ENCODE measurements at regions not wholly inside any gene's neighbourhood (a gene's known extent, or its start where the extent isn't known, plus 50 kb on each side); places are given as distances from the start of the nearest gene placed in this dataset.
"Not testable (repeated sequence)": the region's sequence is repeated elsewhere in the genome, so short reads cannot be mapped to it uniquely, and the experiment has no call there.

GRCh38 chr22:22374163-22374562, 129.6 kb downstream of the VPREB1 start:
- DNase-seq = no peak

GRCh38 chr22:22374579-22374978, 130.0 kb downstream of the VPREB1 start:
- DNase-seq = no peak

- DNase-seq = no peak
Observed at GRCh38 chr22:22375576-22376351, 131.2 kb downstream of the VPREB1 start.

- no peak for DNase-seq
Observed at GRCh38 chr22:22376352-22376706, 131.7 kb downstream of the VPREB1 start.

- DNase-seq = not testable (repeated sequence)
Observed at GRCh38 chr22:22376884-22377283, 131.7 kb downstream of the ZNF280B start.

GRCh38 chr22:22377335-22377734, 131.2 kb downstream of the ZNF280B start:
- DNase-seq = no peak

- DNase-seq = no peak
Observed at GRCh38 chr22:22378446-22379415, 129.8 kb downstream of the ZNF280B start.

GRCh38 chr22:22380098-22381030, 128.2 kb downstream of the ZNF280B start:
- no peak for DNase-seq

- not testable (repeated sequence) for DNase-seq
Observed at GRCh38 chr22:22381292-22381691, 127.2 kb downstream of the ZNF280B start.

- no peak for DNase-seq
Observed at GRCh38 chr22:22384267-22384666, 124.3 kb downstream of the ZNF280B start.

- DNase-seq = no peak
Observed at GRCh38 chr22:22384668-22385244, 123.8 kb downstream of the ZNF280B start.

- no peak for DNase-seq
Observed at GRCh38 chr22:22386602-22387385, 121.7 kb downstream of the ZNF280B start.

- DNase-seq = no peak
Observed at GRCh38 chr22:22387386-22387736, 121.2 kb downstream of the ZNF280B start.

- DNase-seq = no peak
Observed at GRCh38 chr22:22388090-22388489, 120.5 kb downstream of the ZNF280B start.

GRCh38 chr22:22388494-22388893, 120.0 kb downstream of the ZNF280B start:
- no peak for DNase-seq

GRCh38 chr22:22389467-22389866, 119.1 kb downstream of the ZNF280B start:
- DNase-seq = no peak

GRCh38 chr22:22390989-22391388, 117.6 kb downstream of the ZNF280B start:
- DNase-seq = no peak

GRCh38 chr22:22391543-22391942, 117.0 kb downstream of the ZNF280B start:
- DNase-seq = no peak

GRCh38 chr22:22392131-22392530, 116.4 kb downstream of the ZNF280B start:
- no peak for DNase-seq

- no peak for DNase-seq
Observed at GRCh38 chr22:22394591-22394990, 114.0 kb downstream of the ZNF280B start.

- no peak for DNase-seq
Observed at GRCh38 chr22:22395245-22395644, 113.3 kb downstream of the ZNF280B start.
